H9 (cell line): ENCODE measurements at regions not wholly inside any gene's neighbourhood (a gene's known extent, or its start where the extent isn't known, plus 50 kb on each side); places are given as distances from the start of the nearest gene placed in this dataset.
"Not testable (repeated sequence)": the region's sequence is repeated elsewhere in the genome, so short reads cannot be mapped to it uniquely, and the experiment has no call there.

ENCODE experiments used
- DNase-seq: peaks from one replicate; pipeline ENCODE4 v3.0.0-alpha.2; 2017
- H2AFZ ChIP-seq: one replicate; pipeline ENCODE4 v1.6.1; 2013; ENCODE audit warnings: mild to moderate bottlenecking, low read length, control low read depth, moderate library complexity
- H2AK5ac ChIP-seq: 2 replicates; pipeline ENCODE4 v1.6.1; 2013; ENCODE audit warnings: low read length, control low read depth, mixed read lengths; ENCODE audit not compliant: insufficient read length
- H2BK120ac ChIP-seq: one replicate; pipeline ENCODE4 v1.6.1; 2013; ENCODE audit warnings: low read depth, mild to moderate bottlenecking, low read length, control low read depth, inconsistent platforms; ENCODE audit not compliant: poor library complexity, severe bottlenecking
- H2BK12ac ChIP-seq: 2 replicates; pipeline ENCODE4 v1.6.1; 2013; ENCODE audit warnings: low read length, control low read depth, mixed read lengths, low read depth; ENCODE audit not compliant: insufficient read length
- H2BK15ac ChIP-seq: 2 replicates; pipeline ENCODE4 v1.6.1; 2013; ENCODE audit warnings: low read depth, low read length, control low read depth
- H2BK20ac ChIP-seq: one replicate; pipeline ENCODE4 v1.6.1; 2013; ENCODE audit warnings: low read depth, mild to moderate bottlenecking, low read length, control low read depth, inconsistent platforms; ENCODE audit not compliant: poor library complexity, severe bottlenecking
- H2BK5ac ChIP-seq: 2 replicates; pipeline ENCODE4 v1.6.1; 2013; ENCODE audit warnings: low read length, control low read depth, mixed read lengths; ENCODE audit not compliant: insufficient read length
- H3K14ac ChIP-seq: 2 replicates; pipeline ENCODE4 v1.6.1; 2013; ENCODE audit warnings: low read length, control low read depth; ENCODE audit not compliant: insufficient read depth
- H3K18ac ChIP-seq: 2 replicates; pipeline ENCODE4 v1.6.1; 2013; ENCODE audit warnings: low read depth, mild to moderate bottlenecking, mixed read lengths, low read length, control low read depth; ENCODE audit not compliant: insufficient read length
- H3K23ac ChIP-seq: 2 replicates; pipeline ENCODE4 v1.6.1; 2013; ENCODE audit warnings: low read length, control low read depth, mixed read lengths, low read depth; ENCODE audit not compliant: insufficient read length
- H3K23me2 ChIP-seq: 2 replicates; pipeline ENCODE4 v1.6.1; 2013; ENCODE audit warnings: low read depth, mild to moderate bottlenecking, mixed read lengths, low read length, control low read depth; ENCODE audit not compliant: insufficient read length, poor library complexity, severe bottlenecking
- H3K27ac ChIP-seq: 2 replicates; pipeline ENCODE4 v1.5.1; 2013; ENCODE audit warnings: low read length, control low read depth, mixed read lengths, low read depth; ENCODE audit not compliant: insufficient read length
- H3K27me3 ChIP-seq: 2 replicates; pipeline ENCODE4 v1.6.1; 2013; ENCODE audit warnings: low read length, control low read depth, inconsistent platforms; ENCODE audit not compliant: insufficient read depth
- H3K4ac ChIP-seq: 2 replicates; pipeline ENCODE4 v1.6.1; 2013; ENCODE audit warnings: low read depth, mild to moderate bottlenecking, control low read depth, inconsistent platforms, low read length, moderate library complexity
- H3K4me1 ChIP-seq: 2 replicates; pipeline ENCODE4 v1.6.1; 2013; ENCODE audit warnings: low read length, control low read depth, inconsistent platforms; ENCODE audit not compliant: insufficient read depth
- H3K4me2 ChIP-seq: 2 replicates; pipeline ENCODE4 v1.6.1; 2013; ENCODE audit warnings: low read length, control low read depth, mixed read lengths; ENCODE audit not compliant: insufficient read length, insufficient read depth
- H3K56ac ChIP-seq: 2 replicates; pipeline ENCODE4 v1.6.1; 2013; ENCODE audit warnings: low read depth, mild to moderate bottlenecking, mixed read lengths, low read length, control low read depth; ENCODE audit not compliant: insufficient read length
- H3K79me1 ChIP-seq: 2 replicates; pipeline ENCODE4 v1.6.1; 2013; ENCODE audit warnings: low read depth, mild to moderate bottlenecking, moderate library complexity, low read length, control low read depth, inconsistent platforms; ENCODE audit not compliant: insufficient read depth, poor library complexity, severe bottlenecking
- H3K79me2 ChIP-seq: 2 replicates; pipeline ENCODE4 v1.6.1; 2013; ENCODE audit warnings: low read length, control low read depth, inconsistent platforms; ENCODE audit not compliant: insufficient read depth
- H3K9ac ChIP-seq: 2 replicates; pipeline ENCODE4 v1.6.1; 2013; ENCODE audit warnings: low read length, control low read depth, mixed read lengths; ENCODE audit not compliant: insufficient read length; ENCODE audit errors: extremely low read depth
- H3K9me3 ChIP-seq: one replicate; pipeline ENCODE4 v1.6.1; 2013; ENCODE audit warnings: low read depth, low read length, inconsistent platforms; ENCODE audit not compliant: control insufficient read depth
- H3T11ph ChIP-seq: one replicate; pipeline ENCODE4 v1.6.1; 2013; ENCODE audit warnings: mild to moderate bottlenecking, low read length, control low read depth, inconsistent platforms
- H4K20me1 ChIP-seq: one replicate; pipeline ENCODE4 v1.6.1; 2013; ENCODE audit not compliant: control insufficient read depth, insufficient read length, insufficient read depth
- H4K5ac ChIP-seq: 2 replicates; pipeline ENCODE4 v1.6.1; 2013; ENCODE audit warnings: low read depth, mild to moderate bottlenecking, mixed read lengths, low read length, control low read depth; ENCODE audit not compliant: insufficient read length
- H4K8ac ChIP-seq: replicated peaks from 2 replicates; pipeline ENCODE4 v1.6.1; 2013; ENCODE audit warnings: low read length, control low read depth, mixed read lengths, low read depth; ENCODE audit not compliant: insufficient read length
- H4K91ac ChIP-seq: 2 replicates; pipeline ENCODE4 v1.6.1; 2013; ENCODE audit warnings: low read depth, mild to moderate bottlenecking, moderate library complexity, mixed read lengths, low read length, control low read depth; ENCODE audit not compliant: insufficient read length
- H3K27ac Mint-ChIP-seq, 3 experiments: 2 replicates in 2 of 3; 3 replicates in 1 of 3; pipeline ENCODE4 v1.8.0; 2020 to 2021; ENCODE audit warnings: mixed read lengths in 3 of 3, mild to moderate bottlenecking in 1 of 3, moderate library complexity in 1 of 3
- H3K27me3 Mint-ChIP-seq: 2 replicates; pipeline ENCODE4 v1.8.0; 2021; ENCODE audit warnings: low read depth, mild to moderate bottlenecking, moderate library complexity, mixed read lengths
- H3K36me3 Mint-ChIP-seq, 3 experiments: 2 replicates in 2 of 3; 3 replicates in 1 of 3; pipeline ENCODE4 v1.8.0; 2020 to 2021; ENCODE audit warnings: low read depth in 3 of 3, mixed read lengths in 3 of 3; ENCODE audit not compliant: insufficient read depth in 1 of 3
- H3K4me1 Mint-ChIP-seq, 2 experiments: 2 replicates each; pipeline ENCODE4 v1.8.0; 2020; ENCODE audit warnings: mixed read lengths in 2 of 2
- H3K4me3 Mint-ChIP-seq, 2 experiments: 2 replicates in 1 of 2; 3 replicates in 1 of 2; pipeline ENCODE4 v1.8.0; 2020 to 2021; ENCODE audit warnings: mild to moderate bottlenecking in 2 of 2, mixed read lengths in 2 of 2, moderate library complexity in 1 of 2
- H3K9me3 Mint-ChIP-seq, 2 experiments: 2 replicates in 1 of 2; 3 replicates in 1 of 2; pipeline ENCODE4 v1.8.0; 2020; ENCODE audit warnings: mild to moderate bottlenecking in 2 of 2, mixed read lengths in 2 of 2, moderate library complexity in 1 of 2
- WGBS: extraction: QIAGEN DNeasy Blood & Tissue Kit; methylation state at CpG from one replicate; pipeline ENCODE4 v1.1.7; 2013; ENCODE audit warnings: missing lambda C conversion rate, low lambda C conversion rate, mixed read lengths; ENCODE audit not compliant: insufficient read length; ENCODE audit errors: extremely low coverage; 5-methylcytosine and 5-hydroxymethylcytosine counted together

DNA sequence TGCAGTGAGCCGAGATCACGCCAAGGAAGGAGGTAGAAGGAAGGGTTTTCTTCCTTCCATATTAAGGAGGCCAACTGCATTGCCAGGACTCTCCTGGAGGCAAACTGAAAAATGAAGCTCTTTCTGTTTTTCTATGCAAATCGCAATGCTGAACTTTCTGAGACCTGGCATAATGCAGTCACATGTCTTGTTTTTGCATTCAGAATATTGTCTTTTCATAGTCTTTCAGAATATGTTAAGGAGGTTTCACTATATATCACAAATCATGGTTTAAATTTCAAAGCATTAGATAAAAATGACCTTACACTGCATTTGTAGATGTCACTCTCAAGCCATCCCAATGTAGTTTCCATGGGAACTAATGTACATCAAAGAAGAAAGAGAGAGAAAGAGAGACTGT lies 556.5 kb downstream of the TTLL7 start:
- not testable (repeated sequence) for H3K18ac ChIP-seq, H4K5ac ChIP-seq, H3T11ph ChIP-seq, H3K56ac ChIP-seq, H2BK120ac ChIP-seq, H4K8ac ChIP-seq, H3K36me3 Mint-ChIP-seq, H3K79me2 ChIP-seq, H4K91ac ChIP-seq, H3K4ac ChIP-seq, H2BK5ac ChIP-seq, H3K27me3 ChIP-seq, H3K27ac ChIP-seq, DNase-seq, H2BK20ac ChIP-seq, H2BK12ac ChIP-seq, H3K4me3 Mint-ChIP-seq, H3K23me2 ChIP-seq, H3K27me3 Mint-ChIP-seq, H3K4me2 ChIP-seq, H3K14ac ChIP-seq, H2BK15ac ChIP-seq, H3K9me3 Mint-ChIP-seq, H3K79me1 ChIP-seq, H2AFZ ChIP-seq, H3K9me3 ChIP-seq, H3K4me1 ChIP-seq, H4K20me1 ChIP-seq, H3K27ac Mint-ChIP-seq, H3K9ac ChIP-seq, H3K4me1 Mint-ChIP-seq, H3K23ac ChIP-seq, H2AK5ac ChIP-seq
- WGBS = no CpG with 5 or more reads among the region's 3 CpGs

DNA sequence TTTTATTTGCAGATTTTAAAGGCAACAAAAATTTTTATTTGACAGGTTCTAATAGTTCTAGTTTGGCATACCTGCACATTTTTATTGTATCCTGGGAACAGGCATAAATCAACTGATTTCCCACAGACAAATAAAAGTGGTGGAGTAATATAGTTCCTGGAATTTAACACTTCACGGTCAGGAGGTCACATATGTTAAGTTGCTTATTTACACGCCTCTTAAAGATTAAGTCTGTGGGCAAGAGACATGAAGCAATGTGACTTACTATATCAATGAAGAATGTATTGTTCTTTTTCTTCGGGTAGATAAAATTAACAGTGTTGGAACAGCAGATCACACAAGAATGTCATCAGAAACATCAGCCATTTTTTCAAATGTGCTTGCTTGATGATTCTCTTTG lies 558.3 kb downstream of the TTLL7 start:
- not testable (repeated sequence) for H3K27ac ChIP-seq, H3K79me1 ChIP-seq, H3T11ph ChIP-seq, H3K9me3 ChIP-seq, H4K91ac ChIP-seq, H2BK5ac ChIP-seq, H3K18ac ChIP-seq, H3K23me2 ChIP-seq, DNase-seq, H3K27me3 ChIP-seq, H3K4me2 ChIP-seq, H3K9ac ChIP-seq, H3K36me3 Mint-ChIP-seq, H3K4me1 Mint-ChIP-seq, H3K23ac ChIP-seq, H3K27me3 Mint-ChIP-seq, H2BK120ac ChIP-seq, H4K5ac ChIP-seq, H3K14ac ChIP-seq, H3K27ac Mint-ChIP-seq, H3K4me1 ChIP-seq, H4K8ac ChIP-seq, H3K4ac ChIP-seq, H3K4me3 Mint-ChIP-seq, H3K56ac ChIP-seq, H2AFZ ChIP-seq, H3K9me3 Mint-ChIP-seq, H2BK12ac ChIP-seq, H2BK15ac ChIP-seq, H3K79me2 ChIP-seq, H2BK20ac ChIP-seq, H2AK5ac ChIP-seq, H4K20me1 ChIP-seq
- WGBS = no CpG with 5 or more reads among the region's 3 CpGs

DNA sequence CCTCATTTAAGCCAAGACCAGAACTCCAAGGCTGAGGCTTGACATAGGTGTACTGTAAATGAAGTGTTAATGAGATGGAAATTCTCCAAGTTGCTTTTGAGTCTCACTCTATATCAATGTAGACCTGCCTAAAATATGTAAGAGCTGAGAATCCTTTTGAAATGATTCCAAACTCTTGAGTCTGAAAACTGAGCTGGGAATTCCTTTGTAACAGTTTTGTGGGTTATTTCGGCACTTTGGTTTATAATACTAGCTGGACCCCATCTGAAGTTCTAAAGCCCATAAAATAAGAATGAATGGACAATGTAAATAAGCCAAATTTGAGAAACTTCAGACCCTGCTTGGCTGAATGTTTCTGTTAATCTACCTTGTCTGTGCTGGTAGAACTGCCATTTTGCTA lies 558.9 kb downstream of the TTLL7 start:
- H3K18ac ChIP-seq, H4K91ac ChIP-seq, H2BK15ac ChIP-seq, H3K4me2 ChIP-seq, H4K8ac ChIP-seq, H3K4me1 Mint-ChIP-seq, H3K9ac ChIP-seq, H2AK5ac ChIP-seq, H3K27ac Mint-ChIP-seq, H3K23ac ChIP-seq, H4K5ac ChIP-seq, H3T11ph ChIP-seq, H3K4ac ChIP-seq, H4K20me1 ChIP-seq, H2BK5ac ChIP-seq, H3K79me1 ChIP-seq, H2BK120ac ChIP-seq, H3K23me2 ChIP-seq, H3K4me1 ChIP-seq, H3K56ac ChIP-seq, H3K27me3 Mint-ChIP-seq, H3K27ac ChIP-seq, H3K36me3 Mint-ChIP-seq, H2BK20ac ChIP-seq, H3K79me2 ChIP-seq, H2AFZ ChIP-seq, H3K4me3 Mint-ChIP-seq, H3K27me3 ChIP-seq, H3K9me3 ChIP-seq, H3K14ac ChIP-seq, DNase-seq, H3K9me3 Mint-ChIP-seq, H2BK12ac ChIP-seq: not testable (repeated sequence)
- WGBS = no CpG with 5 or more reads among the region's 1 CpG
